H9 (cell line): ENCODE measurements at regions not wholly inside any gene's neighbourhood (a gene's known extent, or its start where the extent isn't known, plus 50 kb on each side); places are given as distances from the start of the nearest gene placed in this dataset.

ENCODE experiments used
- DNase-seq: peaks from one replicate; pipeline ENCODE4 v3.0.0-alpha.2; 2017
- H2AFZ ChIP-seq: one replicate; pipeline ENCODE4 v1.6.1; 2013; ENCODE audit warnings: mild to moderate bottlenecking, low read length, control low read depth, moderate library complexity
- H2AK5ac ChIP-seq: 2 replicates; pipeline ENCODE4 v1.6.1; 2013; ENCODE audit warnings: low read length, control low read depth, mixed read lengths; ENCODE audit not compliant: insufficient read length
- H2BK120ac ChIP-seq: one replicate; pipeline ENCODE4 v1.6.1; 2013; ENCODE audit warnings: low read depth, mild to moderate bottlenecking, low read length, control low read depth, inconsistent platforms; ENCODE audit not compliant: poor library complexity, severe bottlenecking
- H2BK12ac ChIP-seq: 2 replicates; pipeline ENCODE4 v1.6.1; 2013; ENCODE audit warnings: low read length, control low read depth, mixed read lengths, low read depth; ENCODE audit not compliant: insufficient read length
- H2BK15ac ChIP-seq: 2 replicates; pipeline ENCODE4 v1.6.1; 2013; ENCODE audit warnings: low read depth, low read length, control low read depth
- H2BK20ac ChIP-seq: one replicate; pipeline ENCODE4 v1.6.1; 2013; ENCODE audit warnings: low read depth, mild to moderate bottlenecking, low read length, control low read depth, inconsistent platforms; ENCODE audit not compliant: poor library complexity, severe bottlenecking
- H2BK5ac ChIP-seq: 2 replicates; pipeline ENCODE4 v1.6.1; 2013; ENCODE audit warnings: low read length, control low read depth, mixed read lengths; ENCODE audit not compliant: insufficient read length
- H3K14ac ChIP-seq: 2 replicates; pipeline ENCODE4 v1.6.1; 2013; ENCODE audit warnings: low read length, control low read depth; ENCODE audit not compliant: insufficient read depth
- H3K18ac ChIP-seq: 2 replicates; pipeline ENCODE4 v1.6.1; 2013; ENCODE audit warnings: low read depth, mild to moderate bottlenecking, mixed read lengths, low read length, control low read depth; ENCODE audit not compliant: insufficient read length
- H3K23ac ChIP-seq: 2 replicates; pipeline ENCODE4 v1.6.1; 2013; ENCODE audit warnings: low read length, control low read depth, mixed read lengths, low read depth; ENCODE audit not compliant: insufficient read length
- H3K23me2 ChIP-seq: 2 replicates; pipeline ENCODE4 v1.6.1; 2013; ENCODE audit warnings: low read depth, mild to moderate bottlenecking, mixed read lengths, low read length, control low read depth; ENCODE audit not compliant: insufficient read length, poor library complexity, severe bottlenecking
- H3K27ac ChIP-seq: 2 replicates; pipeline ENCODE4 v1.5.1; 2013; ENCODE audit warnings: low read length, control low read depth, mixed read lengths, low read depth; ENCODE audit not compliant: insufficient read length
- H3K27me3 ChIP-seq: 2 replicates; pipeline ENCODE4 v1.6.1; 2013; ENCODE audit warnings: low read length, control low read depth, inconsistent platforms; ENCODE audit not compliant: insufficient read depth
- H3K4ac ChIP-seq: 2 replicates; pipeline ENCODE4 v1.6.1; 2013; ENCODE audit warnings: low read depth, mild to moderate bottlenecking, control low read depth, inconsistent platforms, low read length, moderate library complexity
- H3K4me1 ChIP-seq: 2 replicates; pipeline ENCODE4 v1.6.1; 2013; ENCODE audit warnings: low read length, control low read depth, inconsistent platforms; ENCODE audit not compliant: insufficient read depth
- H3K4me2 ChIP-seq: 2 replicates; pipeline ENCODE4 v1.6.1; 2013; ENCODE audit warnings: low read length, control low read depth, mixed read lengths; ENCODE audit not compliant: insufficient read length, insufficient read depth
- H3K56ac ChIP-seq: 2 replicates; pipeline ENCODE4 v1.6.1; 2013; ENCODE audit warnings: low read depth, mild to moderate bottlenecking, mixed read lengths, low read length, control low read depth; ENCODE audit not compliant: insufficient read length
- H3K79me1 ChIP-seq: 2 replicates; pipeline ENCODE4 v1.6.1; 2013; ENCODE audit warnings: low read depth, mild to moderate bottlenecking, moderate library complexity, low read length, control low read depth, inconsistent platforms; ENCODE audit not compliant: insufficient read depth, poor library complexity, severe bottlenecking
- H3K79me2 ChIP-seq: 2 replicates; pipeline ENCODE4 v1.6.1; 2013; ENCODE audit warnings: low read length, control low read depth, inconsistent platforms; ENCODE audit not compliant: insufficient read depth
- H3K9ac ChIP-seq: 2 replicates; pipeline ENCODE4 v1.6.1; 2013; ENCODE audit warnings: low read length, control low read depth, mixed read lengths; ENCODE audit not compliant: insufficient read length; ENCODE audit errors: extremely low read depth
- H3K9me3 ChIP-seq: one replicate; pipeline ENCODE4 v1.6.1; 2013; ENCODE audit warnings: low read depth, low read length, inconsistent platforms; ENCODE audit not compliant: control insufficient read depth
- H3T11ph ChIP-seq: one replicate; pipeline ENCODE4 v1.6.1; 2013; ENCODE audit warnings: mild to moderate bottlenecking, low read length, control low read depth, inconsistent platforms
- H4K20me1 ChIP-seq: one replicate; pipeline ENCODE4 v1.6.1; 2013; ENCODE audit not compliant: control insufficient read depth, insufficient read length, insufficient read depth
- H4K5ac ChIP-seq: 2 replicates; pipeline ENCODE4 v1.6.1; 2013; ENCODE audit warnings: low read depth, mild to moderate bottlenecking, mixed read lengths, low read length, control low read depth; ENCODE audit not compliant: insufficient read length
- H4K8ac ChIP-seq: replicated peaks from 2 replicates; pipeline ENCODE4 v1.6.1; 2013; ENCODE audit warnings: low read length, control low read depth, mixed read lengths, low read depth; ENCODE audit not compliant: insufficient read length
- H4K91ac ChIP-seq: 2 replicates; pipeline ENCODE4 v1.6.1; 2013; ENCODE audit warnings: low read depth, mild to moderate bottlenecking, moderate library complexity, mixed read lengths, low read length, control low read depth; ENCODE audit not compliant: insufficient read length
- H3K27ac Mint-ChIP-seq, 3 experiments: 2 replicates in 2 of 3; 3 replicates in 1 of 3; pipeline ENCODE4 v1.8.0; 2020 to 2021; ENCODE audit warnings: mixed read lengths in 3 of 3, mild to moderate bottlenecking in 1 of 3, moderate library complexity in 1 of 3
- H3K27me3 Mint-ChIP-seq: 2 replicates; pipeline ENCODE4 v1.8.0; 2021; ENCODE audit warnings: low read depth, mild to moderate bottlenecking, moderate library complexity, mixed read lengths
- H3K36me3 Mint-ChIP-seq, 3 experiments: 2 replicates in 2 of 3; 3 replicates in 1 of 3; pipeline ENCODE4 v1.8.0; 2020 to 2021; ENCODE audit warnings: low read depth in 3 of 3, mixed read lengths in 3 of 3; ENCODE audit not compliant: insufficient read depth in 1 of 3
- H3K4me1 Mint-ChIP-seq, 2 experiments: 2 replicates each; pipeline ENCODE4 v1.8.0; 2020; ENCODE audit warnings: mixed read lengths in 2 of 2
- H3K4me3 Mint-ChIP-seq, 2 experiments: 2 replicates in 1 of 2; 3 replicates in 1 of 2; pipeline ENCODE4 v1.8.0; 2020 to 2021; ENCODE audit warnings: mild to moderate bottlenecking in 2 of 2, mixed read lengths in 2 of 2, moderate library complexity in 1 of 2
- H3K9me3 Mint-ChIP-seq, 2 experiments: 2 replicates in 1 of 2; 3 replicates in 1 of 2; pipeline ENCODE4 v1.8.0; 2020; ENCODE audit warnings: mild to moderate bottlenecking in 2 of 2, mixed read lengths in 2 of 2, moderate library complexity in 1 of 2
- WGBS: extraction: QIAGEN DNeasy Blood & Tissue Kit; methylation state at CpG from one replicate; pipeline ENCODE4 v1.1.7; 2013; ENCODE audit warnings: missing lambda C conversion rate, low lambda C conversion rate, mixed read lengths; ENCODE audit not compliant: insufficient read length; ENCODE audit errors: extremely low coverage; 5-methylcytosine and 5-hydroxymethylcytosine counted together
- TF ChIP-seq, protein P1 (sequence below): fragments of 200-600 bp; sonication (generic); conservative IDR thresholded peaks from 3 replicates; pipeline ENCODE4 v1.8.0; 2021; ENCODE audit warnings: antibody characterized with exemption, mild to moderate bottlenecking

DNA sequence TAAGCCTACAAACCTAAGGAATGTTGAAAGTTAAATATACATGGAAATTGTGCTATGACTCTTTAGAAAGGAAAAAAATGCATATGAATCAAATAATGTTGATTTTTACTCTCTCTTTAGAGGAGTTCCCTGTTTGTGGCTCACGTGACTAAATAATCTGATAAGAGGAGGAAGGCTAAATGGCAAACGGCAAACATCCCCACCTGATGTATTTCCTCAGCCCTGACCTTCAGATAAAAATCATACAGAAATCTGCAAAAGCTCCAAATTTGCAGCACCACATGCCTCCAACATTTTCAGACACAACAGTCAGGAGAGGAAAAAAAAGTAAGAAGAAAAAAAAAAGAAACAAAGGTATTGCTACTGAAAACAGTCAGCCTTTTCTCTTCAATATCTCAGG is 423.0 kb upstream of the PSMD7 start:
- H4K20me1 ChIP-seq = no peaks in the 10 kb centered on the region
- no peak overlapping the region for H3K4ac ChIP-seq
- no peak overlapping the region for H2BK120ac ChIP-seq
- TF ChIP-seq, protein P1, sequence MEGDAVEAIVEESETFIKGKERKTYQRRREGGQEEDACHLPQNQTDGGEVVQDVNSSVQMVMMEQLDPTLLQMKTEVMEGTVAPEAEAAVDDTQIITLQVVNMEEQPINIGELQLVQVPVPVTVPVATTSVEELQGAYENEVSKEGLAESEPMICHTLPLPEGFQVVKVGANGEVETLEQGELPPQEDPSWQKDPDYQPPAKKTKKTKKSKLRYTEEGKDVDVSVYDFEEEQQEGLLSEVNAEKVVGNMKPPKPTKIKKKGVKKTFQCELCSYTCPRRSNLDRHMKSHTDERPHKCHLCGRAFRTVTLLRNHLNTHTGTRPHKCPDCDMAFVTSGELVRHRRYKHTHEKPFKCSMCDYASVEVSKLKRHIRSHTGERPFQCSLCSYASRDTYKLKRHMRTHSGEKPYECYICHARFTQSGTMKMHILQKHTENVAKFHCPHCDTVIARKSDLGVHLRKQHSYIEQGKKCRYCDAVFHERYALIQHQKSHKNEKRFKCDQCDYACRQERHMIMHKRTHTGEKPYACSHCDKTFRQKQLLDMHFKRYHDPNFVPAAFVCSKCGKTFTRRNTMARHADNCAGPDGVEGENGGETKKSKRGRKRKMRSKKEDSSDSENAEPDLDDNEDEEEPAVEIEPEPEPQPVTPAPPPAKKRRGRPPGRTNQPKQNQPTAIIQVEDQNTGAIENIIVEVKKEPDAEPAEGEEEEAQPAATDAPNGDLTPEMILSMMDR = no peak
- peaks cover 2% of the 10 kb centered on the region; the same call in 1 of the 2 replicates for H3K4me1 ChIP-seq
- H3K14ac ChIP-seq = no peak overlapping the region
- Mint-ChIP-seq H3K4me3 (no peak overlapping the region), H3K4me1 (peaks cover 5 to 9% of the 10 kb centered on the region in 2 experiments), H3K27ac (no peak overlapping the region), H3K36me3 (no peaks in the 10 kb centered on the region), H3K9me3 (no peaks in the 10 kb centered on the region), H3K27me3 (no peaks in the 10 kb centered on the region)
- H3K4me2 ChIP-seq = no peak overlapping the region
- no peak overlapping the region for H3K18ac ChIP-seq
- H3K79me1 ChIP-seq = no peaks in the 10 kb centered on the region
- no peak overlapping the region for H2BK15ac ChIP-seq
- no peak overlapping the region for H4K5ac ChIP-seq
- no peak overlapping the region for H2AFZ ChIP-seq
- no peak overlapping the region for H2BK20ac ChIP-seq
- H3K79me2 ChIP-seq = no peaks in the 10 kb centered on the region
- no peaks in the 10 kb centered on the region for H3K27me3 ChIP-seq
- WGBS = no CpG with 5 or more reads among the region's 2 CpGs
- H3K9ac ChIP-seq = no peak overlapping the region
- no peak for DNase-seq
- H3K56ac ChIP-seq = no peak overlapping the region
- no peak overlapping the region for H4K91ac ChIP-seq
- no peak overlapping the region for H2AK5ac ChIP-seq
- H3K23me2 ChIP-seq = no peaks in the 10 kb centered on the region
- no peaks in the 10 kb centered on the region for H3K9me3 ChIP-seq
- no peak overlapping the region for H2BK12ac ChIP-seq
- no peak overlapping the region for H3K23ac ChIP-seq
- no peak overlapping the region for H3T11ph ChIP-seq
- H3K27ac ChIP-seq = no peak overlapping the region
- H4K8ac ChIP-seq = no peak overlapping the region
- H2BK5ac ChIP-seq = no peak overlapping the region
